ENCODE measurements at regions not wholly inside any gene's neighbourhood (a gene's known extent, or its start where the extent isn't known, plus 50 kb on each side); places are given as distances from the start of the nearest gene placed in this dataset.
A peak's percentile ranks its signal among the peaks of the same experiment; 100 is the strongest.

DNA sequence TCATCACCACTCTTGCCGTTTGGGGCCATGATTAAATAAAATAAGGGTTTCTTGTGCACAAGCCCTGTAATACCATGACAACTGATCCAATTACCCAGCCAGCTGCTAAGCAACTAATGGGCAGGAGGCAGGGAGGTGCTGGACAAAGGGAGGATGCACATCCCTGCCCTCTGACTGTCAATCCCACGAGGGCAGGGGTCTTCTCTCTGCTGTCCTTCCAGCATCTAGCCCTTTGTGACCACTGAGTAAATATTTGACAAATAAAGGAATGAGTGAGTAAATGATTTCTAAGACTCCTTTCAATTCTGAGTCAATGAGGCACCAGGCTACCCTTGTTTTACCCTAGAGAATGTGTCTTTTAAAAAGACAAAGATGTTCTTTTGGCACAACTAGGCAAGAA, 247.1 kb downstream of the SYK start:
- no peak overlapping the region for H3K4me3 ChIP-seq (ENCODE audit: low read depth, low read length)
- TF ChIP-seq, protein P1, sequence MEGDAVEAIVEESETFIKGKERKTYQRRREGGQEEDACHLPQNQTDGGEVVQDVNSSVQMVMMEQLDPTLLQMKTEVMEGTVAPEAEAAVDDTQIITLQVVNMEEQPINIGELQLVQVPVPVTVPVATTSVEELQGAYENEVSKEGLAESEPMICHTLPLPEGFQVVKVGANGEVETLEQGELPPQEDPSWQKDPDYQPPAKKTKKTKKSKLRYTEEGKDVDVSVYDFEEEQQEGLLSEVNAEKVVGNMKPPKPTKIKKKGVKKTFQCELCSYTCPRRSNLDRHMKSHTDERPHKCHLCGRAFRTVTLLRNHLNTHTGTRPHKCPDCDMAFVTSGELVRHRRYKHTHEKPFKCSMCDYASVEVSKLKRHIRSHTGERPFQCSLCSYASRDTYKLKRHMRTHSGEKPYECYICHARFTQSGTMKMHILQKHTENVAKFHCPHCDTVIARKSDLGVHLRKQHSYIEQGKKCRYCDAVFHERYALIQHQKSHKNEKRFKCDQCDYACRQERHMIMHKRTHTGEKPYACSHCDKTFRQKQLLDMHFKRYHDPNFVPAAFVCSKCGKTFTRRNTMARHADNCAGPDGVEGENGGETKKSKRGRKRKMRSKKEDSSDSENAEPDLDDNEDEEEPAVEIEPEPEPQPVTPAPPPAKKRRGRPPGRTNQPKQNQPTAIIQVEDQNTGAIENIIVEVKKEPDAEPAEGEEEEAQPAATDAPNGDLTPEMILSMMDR (IDR thresholded peaks at IDR 0.05; ENCODE audit: insufficient read depth, low read depth, low read length) = no peak
- DNase-seq (ENCODE audit: low read depth) = no peak

DNA sequence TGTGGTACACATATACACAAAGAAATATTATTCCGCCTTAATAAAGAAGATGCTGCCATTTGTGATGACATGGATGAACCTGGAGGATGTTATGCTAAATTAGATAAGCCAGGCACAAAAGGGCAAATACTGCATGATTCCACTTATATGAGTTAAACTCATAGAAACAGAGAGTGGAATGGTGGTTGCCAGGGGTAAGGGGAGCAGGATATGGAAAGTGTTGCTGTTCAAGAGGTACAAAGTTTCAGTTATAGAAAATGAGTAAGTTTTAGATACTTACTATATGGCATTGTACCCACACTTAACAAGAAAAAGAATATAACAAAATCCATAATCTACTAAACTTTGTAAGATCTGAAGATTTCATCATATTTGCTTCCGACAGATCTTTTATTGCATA, 252.2 kb downstream of the SYK start:
- DNase-seq (ENCODE audit: low read depth) = no peak
- H3K4me3 ChIP-seq (ENCODE audit: low read depth, low read length) = no peak overlapping the region
- TF ChIP-seq, protein P1 (IDR thresholded peaks at IDR 0.05; ENCODE audit: insufficient read depth, low read depth, low read length) = no peak

DNA sequence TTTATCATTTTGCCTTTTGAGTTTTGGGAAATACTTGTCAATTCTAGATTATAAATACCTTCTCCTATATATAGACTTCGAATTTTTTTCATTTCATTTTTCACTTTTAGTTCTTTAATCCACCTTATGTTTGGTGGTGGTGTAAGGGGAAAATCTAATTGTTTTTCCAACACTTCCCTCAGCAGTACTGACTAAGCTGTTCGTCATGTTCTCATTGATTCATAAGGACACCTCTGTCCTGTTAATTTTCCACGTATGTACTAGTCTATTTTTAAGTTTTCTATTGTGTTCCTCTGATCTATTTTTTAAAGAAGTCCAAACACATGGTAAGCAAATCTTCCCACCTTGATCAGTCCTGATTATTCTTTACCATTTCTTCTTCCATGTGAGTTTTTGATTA, 254.2 kb downstream of the SYK start:
- TF ChIP-seq, protein P1 (IDR thresholded peaks at IDR 0.05; ENCODE audit: insufficient read depth, low read depth, low read length) = no peak
- H3K4me3 ChIP-seq (ENCODE audit: low read depth, low read length) = no peak overlapping the region
- no peak for DNase-seq (ENCODE audit: low read depth)

DNA sequence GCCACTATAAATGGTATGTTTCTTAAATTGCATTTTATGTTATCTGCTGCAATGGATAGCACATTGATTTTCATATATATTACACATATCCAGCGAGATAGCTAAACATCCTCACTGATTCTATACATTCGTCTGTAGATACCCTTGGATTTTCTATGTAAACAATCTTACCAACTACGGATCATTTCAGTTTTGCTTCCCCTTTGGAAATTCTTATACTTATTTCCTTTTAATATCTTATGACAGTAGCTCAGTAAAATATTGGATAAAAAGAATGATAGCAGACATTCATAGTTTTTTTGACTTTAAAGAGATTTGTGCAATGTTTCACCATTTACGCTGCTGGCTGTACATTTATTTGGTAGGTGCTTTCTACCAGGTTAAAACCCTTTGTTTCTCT, 254.9 kb downstream of the SYK start:
- H3K4me3 ChIP-seq (ENCODE audit: low read depth, low read length) = no peak overlapping the region
- TF ChIP-seq, protein P1 (IDR thresholded peaks at IDR 0.05; ENCODE audit: insufficient read depth, low read depth, low read length) = no peak

GRCh38 chr9:91056917-91057316, 255.3 kb downstream of the SYK start:
- no peak overlapping the region for H3K4me3 ChIP-seq (ENCODE audit: low read depth, low read length)
- peak; percentile 54 for DNase-seq (ENCODE audit: low read depth)
- TF ChIP-seq, protein P1 (IDR thresholded peaks at IDR 0.05; ENCODE audit: insufficient read depth, low read depth, low read length) = no peak

More for the DNA sequence above, 254.9 kb downstream of the SYK start:
- no peak for DNase-seq (ENCODE audit: low read depth)

- DNase-seq (ENCODE audit: low read depth) = peak; percentile 52
- no peak overlapping the region for H3K4me3 ChIP-seq (ENCODE audit: low read depth, low read length)
- TF ChIP-seq, protein P1 (IDR thresholded peaks at IDR 0.05; ENCODE audit: insufficient read depth, low read depth, low read length) = no peak
Measured at GRCh38 chr9:91059713-91060112, 258.1 kb downstream of the SYK start.

Measured in fibroblast of villous mesenchyme (primary cell).